ENCODE measurements at regions not wholly inside any gene's neighbourhood (a gene's known extent, or its start where the extent isn't known, plus 50 kb on each side); places are given as distances from the start of the nearest gene placed in this dataset.

DNA sequence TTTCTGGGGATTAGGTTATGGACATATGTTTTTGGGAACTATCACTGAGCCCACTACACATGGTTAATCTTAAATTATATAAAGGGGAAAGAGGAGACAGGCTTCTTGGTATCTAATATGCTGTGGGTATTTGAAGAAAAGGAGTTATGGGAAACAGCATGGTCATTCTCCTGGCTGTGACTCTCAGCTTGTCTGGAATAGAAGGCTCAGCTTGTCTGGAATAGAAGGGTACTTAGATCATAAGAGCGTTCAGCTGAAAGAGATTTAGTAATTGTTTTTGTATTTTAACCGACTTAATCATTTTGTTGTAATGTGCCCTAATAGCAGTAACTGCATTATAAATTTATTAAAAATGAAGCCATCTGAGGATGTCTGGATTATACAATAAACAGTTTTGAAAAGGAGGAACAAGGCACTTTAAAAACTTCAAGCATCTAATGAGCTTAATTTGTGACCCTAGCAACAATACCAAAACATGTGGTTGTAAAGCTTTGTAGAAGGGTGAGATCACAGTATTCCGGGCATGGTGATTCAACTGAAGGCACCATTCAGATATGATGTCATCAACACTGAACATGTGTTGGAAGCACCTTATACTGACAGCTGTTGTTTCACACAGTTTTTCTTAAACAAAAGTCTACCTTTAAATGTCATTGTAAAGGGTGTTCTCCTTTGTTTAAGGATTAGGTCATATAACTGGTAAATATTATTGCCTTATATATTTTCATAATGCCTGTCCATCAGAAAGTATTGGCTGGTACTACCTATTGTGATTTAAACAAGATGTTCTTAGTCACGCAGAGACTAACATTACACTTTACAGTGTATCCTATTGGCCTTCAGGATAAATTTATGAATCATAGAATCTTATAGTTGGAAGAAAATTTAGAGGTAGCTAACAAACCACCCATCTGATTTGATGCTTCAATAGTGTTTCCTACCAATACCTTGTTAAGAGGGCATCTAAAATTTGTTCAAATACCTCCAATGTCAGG is 2174.1 kb upstream of the WWC1 start:
- TF ChIP-seq, protein P1, sequence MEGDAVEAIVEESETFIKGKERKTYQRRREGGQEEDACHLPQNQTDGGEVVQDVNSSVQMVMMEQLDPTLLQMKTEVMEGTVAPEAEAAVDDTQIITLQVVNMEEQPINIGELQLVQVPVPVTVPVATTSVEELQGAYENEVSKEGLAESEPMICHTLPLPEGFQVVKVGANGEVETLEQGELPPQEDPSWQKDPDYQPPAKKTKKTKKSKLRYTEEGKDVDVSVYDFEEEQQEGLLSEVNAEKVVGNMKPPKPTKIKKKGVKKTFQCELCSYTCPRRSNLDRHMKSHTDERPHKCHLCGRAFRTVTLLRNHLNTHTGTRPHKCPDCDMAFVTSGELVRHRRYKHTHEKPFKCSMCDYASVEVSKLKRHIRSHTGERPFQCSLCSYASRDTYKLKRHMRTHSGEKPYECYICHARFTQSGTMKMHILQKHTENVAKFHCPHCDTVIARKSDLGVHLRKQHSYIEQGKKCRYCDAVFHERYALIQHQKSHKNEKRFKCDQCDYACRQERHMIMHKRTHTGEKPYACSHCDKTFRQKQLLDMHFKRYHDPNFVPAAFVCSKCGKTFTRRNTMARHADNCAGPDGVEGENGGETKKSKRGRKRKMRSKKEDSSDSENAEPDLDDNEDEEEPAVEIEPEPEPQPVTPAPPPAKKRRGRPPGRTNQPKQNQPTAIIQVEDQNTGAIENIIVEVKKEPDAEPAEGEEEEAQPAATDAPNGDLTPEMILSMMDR (IDR thresholded peaks at IDR 0.05 in 4 of 5, conservative IDR thresholded peaks at IDR 0.05 in 1 of 5): no peak
- no peak for TF ChIP-seq POLR2A (IDR thresholded peaks at IDR 0.05)

Measured in gastrocnemius medialis (tissue), 4 donors.